Right lobe of liver (tissue), 6 donors: ENCODE measurements at regions not wholly inside any gene's neighbourhood (a gene's known extent, or its start where the extent isn't known, plus 50 kb on each side); places are given as distances from the start of the nearest gene placed in this dataset.

Source experiments
- ATAC-seq, 4 donors: fragments of 200-7000 bp; cut with Tn5 transposase; one replicate each; pipeline ENCODE4 v1.9.1; 2020; ENCODE audit warnings: mild to moderate bottlenecking in 4 of 4, moderate library complexity in 4 of 4
- DNase-seq, 3 donors: peaks; one replicate each; pipeline ENCODE4 v3.0.0-alpha.2; 2020
- H3K27ac ChIP-seq, 3 donors: fragments of 200-600 bp; one replicate each; pipeline ENCODE4 v1.8.0; 2022
- H3K27me3 ChIP-seq, 2 donors: fragments of 200-600 bp; one replicate each; pipeline ENCODE4 v1.8.0; 2022
- H3K36me3 ChIP-seq, 4 donors: fragments of 200-600 bp; sonication (generic) in 1 of 4; one replicate each; pipeline versions ENCODE4 v1.5.1 to v1.8.0; 2017 to 2022; ENCODE audit warnings: control low read depth in 1 of 4
- H3K4me1 ChIP-seq, 4 donors: fragments of 200-600 bp; sonication (generic) in 1 of 4; one replicate each; pipeline versions ENCODE4 v1.5.1 to v1.8.0; 2017 to 2022; ENCODE audit warnings: control low read depth in 1 of 4
- H3K4me3 ChIP-seq, 3 donors: fragments of 200-600 bp; one replicate each; pipeline ENCODE4 v1.8.0; 2022
- H3K9me3 ChIP-seq, 4 donors: fragments of 200-600 bp; sonication (generic) in 1 of 4; one replicate each; pipeline versions ENCODE4 v1.5.1 to v1.8.0; 2017 to 2022; ENCODE audit warnings: control low read depth in 1 of 4
- POLR2A ChIP-seq: fragments of 450-650 bp; IDR thresholded peaks from one replicate; pipeline ENCODE4 v1.6.1; 2017; ENCODE audit warnings: antibody characterized with exemption, mild to moderate bottlenecking
- WGBS: methylation state at CpG from one replicate; pipeline ENCODE4 v1.1.6; 2018; ENCODE audit warnings: low coverage, low lambda C conversion rate; ENCODE audit not compliant: insufficient coverage; ENCODE audit errors: missing lambda C conversion rate; 5-methylcytosine and 5-hydroxymethylcytosine counted together
- intact Hi-C, 2 donors: fragments of 100-400 bp; cut with DNase I; formaldehyde crosslinking; loops; one replicate each; pipeline versions ENCODE4 v1.11.2 to v1.14.1; 2022
- TF ChIP-seq, protein P1 (sequence below), 4 donors: fragments of 200-600 bp in 3 of 4; fragments of 450-650 bp in 1 of 4; IDR thresholded peaks; one replicate each; pipeline versions ENCODE4 v1.5.1 to v1.8.0; 2016 to 2022; ENCODE audit warnings: antibody characterized with exemption in 4 of 4, mild to moderate bottlenecking in 2 of 4
- donor health status: DM: no; HTN: yes; CAD: no.
- donor health status: DM: no; HTN: no; CAD: no.
- donor health status: DM: no; HTN: no; CAD: no.
- donor health status: DM: no; HTN: yes; CAD: no.
- donor health status: DM: no; HTN: yes; CAD: no.

DNA sequence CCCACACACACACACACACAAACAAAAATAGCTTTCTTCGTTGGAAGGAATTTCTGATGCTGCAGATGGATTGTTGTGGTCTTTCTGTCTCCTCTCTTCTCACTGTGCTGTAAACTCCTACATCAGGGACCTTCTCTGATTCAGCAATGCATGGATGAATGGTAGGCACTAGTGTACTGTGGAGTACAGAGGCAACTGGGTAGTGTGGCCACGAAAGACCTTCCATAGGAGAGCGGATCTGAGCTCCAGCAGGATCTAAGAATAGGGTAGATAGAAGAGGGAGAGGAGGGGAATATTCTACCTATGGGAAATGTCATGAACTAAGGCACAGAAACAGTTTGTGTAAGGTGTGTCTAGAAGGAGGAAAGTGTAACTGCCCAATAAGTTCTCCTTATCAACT lies 266.8 kb downstream of the MYCN start:
- DNase-seq (no peak), ATAC-seq (no peak)
- no peak overlapping the region for H3K27ac ChIP-seq
- H3K4me1 ChIP-seq: no peaks in the 10 kb centered on the region
- 91% methylated on average over 3 of the region's 3 CpGs for WGBS
- intact Hi-C loops: no loop called here
- H3K9me3 ChIP-seq: no peaks in the 10 kb centered on the region
- TF ChIP-seq, protein P1, sequence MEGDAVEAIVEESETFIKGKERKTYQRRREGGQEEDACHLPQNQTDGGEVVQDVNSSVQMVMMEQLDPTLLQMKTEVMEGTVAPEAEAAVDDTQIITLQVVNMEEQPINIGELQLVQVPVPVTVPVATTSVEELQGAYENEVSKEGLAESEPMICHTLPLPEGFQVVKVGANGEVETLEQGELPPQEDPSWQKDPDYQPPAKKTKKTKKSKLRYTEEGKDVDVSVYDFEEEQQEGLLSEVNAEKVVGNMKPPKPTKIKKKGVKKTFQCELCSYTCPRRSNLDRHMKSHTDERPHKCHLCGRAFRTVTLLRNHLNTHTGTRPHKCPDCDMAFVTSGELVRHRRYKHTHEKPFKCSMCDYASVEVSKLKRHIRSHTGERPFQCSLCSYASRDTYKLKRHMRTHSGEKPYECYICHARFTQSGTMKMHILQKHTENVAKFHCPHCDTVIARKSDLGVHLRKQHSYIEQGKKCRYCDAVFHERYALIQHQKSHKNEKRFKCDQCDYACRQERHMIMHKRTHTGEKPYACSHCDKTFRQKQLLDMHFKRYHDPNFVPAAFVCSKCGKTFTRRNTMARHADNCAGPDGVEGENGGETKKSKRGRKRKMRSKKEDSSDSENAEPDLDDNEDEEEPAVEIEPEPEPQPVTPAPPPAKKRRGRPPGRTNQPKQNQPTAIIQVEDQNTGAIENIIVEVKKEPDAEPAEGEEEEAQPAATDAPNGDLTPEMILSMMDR (IDR thresholded peaks at IDR 0.05): no peak
- no peak for TF ChIP-seq POLR2A
- no peaks in the 10 kb centered on the region for H3K27me3 ChIP-seq
- H3K36me3 ChIP-seq: no peaks in the 10 kb centered on the region
- H3K4me3 ChIP-seq: no peak overlapping the region

- TF ChIP-seq POLR2A: no peak
- TF ChIP-seq, protein P1 (IDR thresholded peaks at IDR 0.05): no peak
- ATAC-seq (no peak), DNase-seq (no peak)
- H3K4me3 ChIP-seq: no peak overlapping the region
- H3K27ac ChIP-seq: no peak overlapping the region
- no peaks in the 10 kb centered on the region for H3K36me3 ChIP-seq
- H3K27me3 ChIP-seq: no peaks in the 10 kb centered on the region
- no peaks in the 10 kb centered on the region for H3K4me1 ChIP-seq
- WGBS: 43% methylated on average over 2 of the region's 4 CpGs
- intact Hi-C loops: no loop called here
- no peaks in the 10 kb centered on the region for H3K9me3 ChIP-seq
Measured at GRCh38 chr2:16206191-16206944, 266.0 kb downstream of the MYCN start.

DNA sequence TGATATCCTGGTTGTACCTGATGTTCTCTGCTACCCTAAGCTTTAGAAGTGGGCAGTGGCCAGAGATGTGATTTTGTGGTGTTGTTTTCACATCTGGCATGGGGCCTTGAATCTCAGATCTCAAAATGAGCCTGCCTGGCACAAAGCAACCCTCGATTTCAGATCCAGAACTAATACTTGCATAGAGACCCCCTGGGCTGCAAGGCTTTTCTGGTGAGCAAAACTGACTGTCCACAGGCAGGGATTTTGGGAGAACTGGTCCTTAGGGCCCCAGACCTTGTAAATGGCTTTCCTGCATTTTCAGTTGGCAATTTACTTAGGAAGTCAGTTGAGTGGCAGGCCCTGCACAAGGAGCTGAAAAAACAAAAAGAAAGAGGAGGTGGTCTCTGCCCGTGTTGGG lies 265.3 kb downstream of the MYCN start:
- 40% methylated on average over 2 of the region's 2 CpGs for WGBS
- H3K36me3 ChIP-seq: no peaks in the 10 kb centered on the region
- DNase-seq: no peak
- TF ChIP-seq, protein P1 (IDR thresholded peaks at IDR 0.05): no peak
- no peak for TF ChIP-seq POLR2A
- intact Hi-C loops: no loop called here
- no peaks in the 10 kb centered on the region for H3K4me1 ChIP-seq
- no peak overlapping the region for H3K27ac ChIP-seq
- no peak for ATAC-seq
- no peaks in the 10 kb centered on the region for H3K9me3 ChIP-seq
- H3K4me3 ChIP-seq: no peak overlapping the region
- no peaks in the 10 kb centered on the region for H3K27me3 ChIP-seq

DNA sequence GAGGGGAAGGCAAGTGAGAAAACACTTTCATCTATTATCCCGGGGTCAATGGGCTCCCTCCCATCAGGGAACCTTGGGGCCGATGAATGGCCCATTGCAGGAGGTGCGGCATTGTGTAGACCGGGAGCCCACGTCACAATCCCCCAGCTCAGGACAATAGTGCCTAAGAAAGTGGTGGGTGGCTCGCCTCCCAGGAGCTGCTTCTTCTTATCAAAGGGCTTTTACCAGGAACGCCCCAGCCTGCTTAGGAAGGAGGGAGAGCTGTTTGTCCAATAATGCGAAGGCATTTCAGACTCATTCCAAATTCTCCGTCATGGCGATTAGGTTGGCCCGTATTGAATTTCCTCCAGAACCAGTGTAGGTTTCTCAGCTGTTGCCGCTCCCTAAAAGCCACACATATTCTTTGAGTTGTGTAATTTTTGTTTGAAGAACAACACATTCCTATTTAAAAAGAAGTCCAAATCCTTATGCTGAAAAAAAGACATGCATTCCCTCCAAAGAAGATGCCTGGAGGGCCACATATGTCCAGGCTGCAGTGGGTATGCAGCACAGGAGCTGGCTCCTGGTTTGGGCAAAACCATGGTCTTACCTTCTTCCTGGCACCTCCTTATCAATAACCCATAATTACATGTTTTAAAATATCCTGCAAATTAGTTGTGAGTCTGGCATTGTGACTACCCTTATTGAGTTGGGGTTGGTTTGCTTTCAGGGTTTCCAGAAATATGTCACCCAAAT lies 264.7 kb downstream of the MYCN start:
- ATAC-seq (no peak), DNase-seq (no peak)
- WGBS: 51% methylated on average over 4 of the region's 12 CpGs
- no peaks in the 10 kb centered on the region for H3K9me3 ChIP-seq
- no peaks in the 10 kb centered on the region for H3K4me1 ChIP-seq
- H3K4me3 ChIP-seq: no peak overlapping the region
- TF ChIP-seq, protein P1 (IDR thresholded peaks at IDR 0.05): no peak
- no peak for TF ChIP-seq POLR2A
- intact Hi-C loops: no loop called here
- no peaks in the 10 kb centered on the region for H3K27me3 ChIP-seq
- H3K27ac ChIP-seq: no peak overlapping the region
- no peaks in the 10 kb centered on the region for H3K36me3 ChIP-seq
